Hindlimb muscle (tissue), 1 donor: ENCODE measurements at regions not wholly inside any gene's neighbourhood (a gene's known extent, or its start where the extent isn't known, plus 50 kb on each side); places are given as distances from the start of the nearest gene placed in this dataset.
"Not testable (repeated sequence)": the region's sequence is repeated elsewhere in the genome, so short reads cannot be mapped to it uniquely, and the experiment has no call there.

ENCODE experiments used
- DNase-seq: peaks from one replicate; pipeline ENCODE4 v3.0.0-alpha.2; 2013

DNA sequence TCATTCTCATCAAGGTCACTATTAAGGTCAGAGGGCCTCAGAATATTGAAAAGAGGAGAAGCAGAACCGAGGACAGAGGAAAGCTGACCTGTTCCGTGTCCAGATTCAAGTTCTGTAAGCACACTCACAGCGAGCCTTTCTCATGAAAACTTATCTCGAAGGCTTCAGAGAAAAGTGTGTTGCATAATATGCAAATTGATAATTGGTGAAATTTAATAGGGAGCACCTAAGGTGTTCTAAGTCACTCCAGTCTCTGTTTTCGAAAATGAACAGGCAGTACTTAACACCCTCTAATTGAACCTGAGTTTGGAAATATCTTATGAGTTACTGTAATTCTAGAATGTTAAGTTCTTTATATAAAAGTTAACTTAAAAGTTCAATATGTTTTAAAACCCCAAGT, 181.2 kb upstream of the PDE10A start:
- no peak for DNase-seq

DNA sequence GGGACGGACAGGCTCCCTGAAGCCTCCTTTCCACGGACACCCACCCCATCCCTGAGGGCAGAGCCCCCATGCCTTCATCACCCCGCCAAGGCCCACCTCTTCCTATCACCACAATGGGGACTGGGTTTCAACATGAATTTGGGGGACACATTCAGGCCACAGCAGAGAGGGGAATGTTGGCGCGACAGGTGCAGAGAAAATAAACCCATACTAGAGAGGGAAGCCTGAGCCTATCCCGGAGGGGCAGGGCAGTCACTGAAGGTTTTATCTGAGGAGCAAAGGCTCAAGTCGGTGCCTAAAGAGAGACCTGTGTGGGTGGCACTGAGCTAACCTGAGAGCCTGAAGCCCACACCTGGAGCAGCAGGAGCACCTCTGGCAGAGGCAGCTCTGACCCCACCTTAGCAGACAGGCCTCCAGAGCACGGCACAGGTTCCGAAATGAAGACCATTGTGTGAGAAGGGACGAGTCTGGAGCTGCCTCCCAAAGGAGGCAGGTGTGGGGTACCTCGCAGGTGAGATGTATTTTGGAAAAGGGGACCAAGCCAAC, 180.6 kb upstream of the PDE10A start:
- DNase-seq: no peak

DNA sequence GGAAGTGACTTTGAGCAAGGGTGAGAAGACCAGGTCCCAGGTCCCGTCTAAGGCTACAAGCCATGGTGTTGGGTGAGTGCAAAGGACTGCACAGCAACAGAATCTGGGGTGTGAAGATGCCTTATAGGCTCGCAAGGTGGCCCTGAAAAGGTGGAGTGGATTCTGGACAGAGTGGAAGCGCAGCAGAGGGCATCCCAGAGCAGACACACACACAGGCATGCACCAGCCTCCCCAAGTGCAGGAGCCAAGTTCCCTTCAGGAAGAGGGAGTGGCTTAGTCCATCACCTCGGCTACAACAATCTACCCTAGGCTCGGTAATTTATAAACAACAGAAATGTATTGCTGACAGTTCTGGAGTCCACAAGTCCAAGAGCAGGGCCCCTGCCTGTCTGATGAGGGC, 180.1 kb upstream of the PDE10A start:
- no peak for DNase-seq

DNA sequence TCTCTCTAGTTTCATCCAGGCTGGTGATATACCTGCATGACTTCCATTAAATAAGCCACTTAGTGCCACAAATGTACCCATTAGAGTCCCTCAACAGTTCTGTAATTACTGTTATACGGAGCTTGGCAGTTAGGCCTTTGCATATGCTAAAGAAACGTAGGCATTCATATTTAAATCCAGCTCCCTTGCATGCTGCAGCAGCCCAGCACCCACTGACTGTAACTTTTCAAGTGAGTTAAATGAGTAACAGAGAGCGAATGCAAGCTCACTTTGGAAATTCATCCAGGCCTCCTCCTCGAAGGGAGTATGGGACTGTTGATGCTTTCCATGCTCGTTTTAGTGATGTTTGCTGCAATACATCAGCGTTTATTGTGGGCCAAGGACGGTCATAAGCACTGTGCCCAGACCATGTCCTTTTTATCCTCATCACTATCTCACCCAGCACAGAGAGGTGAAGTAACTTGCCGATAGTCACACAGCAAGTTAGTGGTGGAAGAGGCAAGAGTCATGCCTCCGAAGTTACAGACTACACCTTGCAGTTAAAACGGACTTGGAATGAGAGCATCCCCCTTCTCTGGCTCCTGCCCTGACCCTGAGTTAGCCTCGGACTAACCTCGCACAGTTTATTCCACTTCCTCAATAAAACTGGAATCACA, 179.4 kb upstream of the PDE10A start:
- no peak for DNase-seq

DNA sequence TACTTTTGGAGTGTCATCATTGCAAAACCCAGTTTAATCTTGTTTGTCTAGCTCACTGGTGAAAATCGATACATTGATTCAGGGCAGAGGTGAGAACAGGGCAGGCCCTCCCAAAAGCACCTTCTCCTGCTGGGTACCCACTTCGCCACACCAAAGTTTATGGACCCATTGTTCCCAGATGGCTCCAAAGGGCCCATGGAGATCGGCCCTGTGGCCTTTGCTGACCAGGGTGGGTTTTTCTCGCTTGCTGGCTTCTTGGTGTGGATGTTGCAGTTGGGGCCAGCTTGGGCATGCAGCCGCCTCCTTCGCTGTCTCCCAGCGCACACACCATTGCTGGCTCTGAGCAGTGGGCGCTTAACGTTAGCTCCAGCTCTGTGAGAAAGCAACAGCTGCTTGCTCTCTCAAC, 178.1 kb upstream of the PDE10A start:
- DNase-seq: no peak

DNA sequence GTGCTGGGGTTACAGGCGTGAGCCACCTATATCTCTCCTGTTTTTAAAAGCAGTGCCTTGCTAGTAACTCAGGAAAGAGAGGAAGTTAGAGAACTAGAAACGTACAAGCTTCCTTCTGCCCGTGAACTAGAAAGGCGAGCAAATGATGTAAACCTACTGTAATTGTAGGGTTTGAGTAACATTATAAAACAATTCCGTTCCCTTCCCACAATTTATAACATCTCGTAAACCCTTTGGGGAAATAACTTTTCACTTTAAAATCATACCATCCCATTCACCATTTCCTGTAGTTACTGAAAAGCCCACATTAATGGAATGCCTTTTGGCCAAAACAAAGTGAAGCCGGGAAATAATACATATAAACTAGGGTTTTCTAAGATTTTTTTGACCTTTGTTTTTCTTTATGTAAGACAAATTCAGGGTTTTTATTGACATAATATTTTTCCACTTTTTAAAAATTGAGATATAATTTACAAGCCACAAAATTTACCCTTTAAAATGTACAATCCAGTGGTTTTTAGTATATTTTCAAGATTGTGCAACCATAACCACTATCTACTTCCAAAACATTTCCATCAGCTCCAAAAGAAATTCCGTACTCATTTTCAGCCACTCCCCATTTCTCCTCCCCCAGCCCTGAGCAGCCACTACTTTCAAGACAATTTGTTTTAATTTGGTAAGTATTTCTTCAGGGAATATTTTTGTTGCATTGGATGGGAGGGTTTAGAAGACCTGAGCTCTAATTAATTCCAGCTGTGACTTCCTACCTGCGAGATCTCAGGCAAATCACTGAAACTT, 175.1 kb upstream of the PDE10A start:
- DNase-seq: no peak

DNA sequence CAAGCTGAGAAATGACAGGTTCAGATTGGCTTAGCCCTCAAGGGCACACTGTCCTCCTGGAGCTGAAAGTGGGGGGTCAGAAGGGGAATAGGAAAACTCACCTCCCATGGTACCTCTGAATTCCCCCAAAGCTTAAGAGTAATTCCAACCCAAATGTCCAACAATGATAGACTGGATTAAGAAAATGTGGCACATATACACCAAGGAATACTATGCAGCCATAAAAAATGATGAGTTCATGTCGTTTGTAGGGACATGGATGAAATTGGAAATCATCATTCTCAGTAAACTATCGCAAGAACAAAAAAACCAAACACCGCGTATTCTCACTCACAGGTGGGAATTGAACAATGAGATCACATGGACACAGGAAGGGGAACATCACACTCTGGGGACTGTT, 173.6 kb upstream of the PDE10A start:
- DNase-seq: not testable (repeated sequence)

DNA sequence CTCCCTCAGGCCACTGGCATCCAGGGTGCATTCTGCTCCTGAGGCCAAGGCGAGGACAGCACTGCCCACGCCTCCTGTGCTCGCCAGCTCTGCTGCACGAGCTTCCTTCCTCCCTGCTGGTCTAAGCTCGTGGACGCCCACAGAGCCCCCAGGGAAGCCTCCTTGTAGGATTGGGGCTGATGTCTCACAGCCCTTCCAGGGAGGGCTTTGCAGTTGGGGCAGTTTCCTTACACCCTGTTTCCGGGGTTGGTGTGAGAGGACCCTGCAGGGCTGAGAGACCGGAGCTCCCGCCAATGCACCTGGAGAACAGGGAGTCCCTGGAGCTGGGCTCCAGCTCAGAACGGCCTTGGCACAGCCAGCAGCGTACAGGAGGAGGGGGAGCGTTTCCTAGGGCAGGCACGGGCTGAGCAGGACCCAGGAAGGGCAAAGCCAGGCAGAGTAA, 172.4 kb upstream of the PDE10A start:
- DNase-seq: no peak

DNA sequence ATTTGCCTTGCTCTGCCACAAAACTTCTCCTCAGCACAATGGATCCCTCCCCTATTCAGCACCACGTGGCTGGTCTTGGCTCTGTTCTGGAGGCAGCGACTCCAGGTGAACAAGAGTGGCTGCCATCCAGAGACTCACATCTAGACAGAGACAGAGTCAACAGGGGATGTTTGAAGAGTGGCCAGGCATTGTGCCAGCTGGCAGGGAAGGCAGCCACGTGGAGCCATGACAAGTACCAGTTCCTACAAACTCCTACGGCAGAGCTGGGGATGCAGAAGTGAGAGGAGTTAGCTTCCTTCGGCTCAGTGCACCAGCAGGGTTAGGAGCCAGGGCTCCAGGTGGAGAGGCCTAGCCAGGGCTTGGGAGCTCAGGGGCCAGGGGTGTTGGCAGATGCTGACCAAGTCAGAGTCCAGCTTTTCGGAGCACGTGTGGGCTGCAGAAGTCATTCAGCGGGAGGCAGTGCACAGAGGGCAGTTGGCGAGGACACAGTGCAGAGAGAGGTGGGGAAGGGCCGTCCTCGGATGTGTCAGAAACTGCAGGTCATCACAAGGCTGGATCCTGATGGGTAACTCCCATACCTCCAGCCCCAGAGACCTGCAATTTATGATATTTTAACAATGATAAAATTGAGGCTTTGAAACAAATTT, 171.7 kb upstream of the PDE10A start:
- no peak for DNase-seq

DNA sequence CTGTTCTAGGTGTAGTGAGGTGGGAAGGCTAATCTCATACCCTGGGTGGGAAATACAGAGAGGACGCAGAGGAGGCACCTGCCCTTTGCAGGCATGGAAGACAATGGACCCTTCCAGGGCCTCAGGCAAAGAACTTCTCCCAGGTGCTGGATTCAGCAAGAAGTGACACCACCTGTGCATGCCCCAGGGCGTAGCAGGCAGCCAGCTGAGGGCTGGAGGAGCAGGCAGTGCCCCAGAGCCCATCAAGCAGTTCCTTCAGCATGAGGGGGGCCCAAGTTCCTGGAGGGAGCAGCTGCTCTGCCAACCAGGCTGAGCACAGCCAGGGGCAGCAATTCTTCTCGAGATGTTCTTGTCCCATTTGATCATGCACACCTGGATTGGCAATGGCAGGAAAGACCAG, 170.3 kb upstream of the PDE10A start:
- no peak for DNase-seq

DNA sequence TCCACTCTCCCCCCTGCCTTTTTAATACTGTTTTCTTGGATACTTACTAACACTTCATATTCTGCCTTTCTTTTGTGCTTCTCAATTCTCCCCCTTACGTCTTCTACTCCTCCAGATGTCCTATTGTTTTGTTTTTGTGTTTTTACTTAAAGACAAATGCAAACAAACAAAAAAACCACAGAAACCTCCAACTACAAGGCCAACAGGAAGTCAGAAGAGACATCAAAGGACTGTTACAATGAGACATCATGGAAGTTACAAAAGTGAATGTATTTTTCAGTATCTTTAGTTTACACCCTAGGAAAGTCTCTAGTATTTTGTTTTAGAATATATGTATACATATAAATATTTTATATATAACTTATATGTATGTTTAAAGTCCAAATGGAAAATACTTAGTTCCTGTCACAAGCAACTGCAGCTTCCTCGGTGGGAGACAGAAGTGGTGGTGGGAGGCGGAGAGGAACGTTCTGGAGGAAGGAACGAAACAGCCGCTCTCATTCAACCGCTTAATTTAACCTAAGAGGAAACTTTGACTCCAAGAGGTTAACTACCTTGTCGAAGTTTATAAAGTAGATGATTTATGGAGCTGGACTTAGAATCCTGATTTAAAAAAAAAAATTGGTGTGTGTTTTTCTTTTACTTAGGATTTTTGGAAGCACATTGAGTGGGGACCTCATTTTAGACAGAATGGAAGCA, 168.9 kb upstream of the PDE10A start:
- DNase-seq: no peak

DNA sequence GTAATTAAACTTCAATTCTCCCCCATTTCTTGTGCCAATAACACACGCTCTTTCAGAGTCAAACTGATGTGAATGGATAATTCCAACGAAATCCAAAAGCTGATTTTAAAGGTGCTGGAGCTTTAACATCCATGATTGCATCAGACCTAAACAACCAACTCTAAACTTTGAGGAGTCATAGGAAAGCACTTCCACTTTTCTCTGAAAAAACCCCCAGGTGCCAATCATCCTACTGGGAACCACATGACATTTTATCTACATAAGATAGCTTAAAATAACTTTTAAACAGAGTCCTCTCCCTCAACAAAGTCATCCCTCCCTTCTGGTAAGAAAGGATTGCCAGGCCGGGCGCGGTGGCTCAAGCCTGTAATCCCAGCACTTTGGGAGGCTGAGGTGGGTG, 167.7 kb upstream of the PDE10A start:
- DNase-seq: no peak

DNA sequence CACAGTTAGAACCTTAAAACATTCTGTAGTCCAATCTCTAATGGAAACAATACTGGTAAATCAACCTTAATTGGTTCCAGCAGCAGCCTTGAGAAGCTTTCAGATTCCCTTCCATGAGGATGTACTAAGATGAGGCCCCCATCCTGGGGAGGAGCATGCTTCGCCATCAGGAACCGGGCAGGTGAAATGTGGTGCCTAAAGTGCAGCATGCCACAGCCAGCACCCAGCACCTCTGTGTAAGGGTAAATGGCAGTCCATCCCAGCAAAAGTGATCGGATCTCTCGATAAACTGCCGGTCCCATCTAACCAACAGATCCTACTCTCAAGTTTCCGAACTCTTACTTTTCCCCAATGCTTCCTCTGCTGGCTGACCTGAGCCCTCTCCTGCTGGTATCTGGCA, 166.3 kb upstream of the PDE10A start:
- no peak for DNase-seq

DNA sequence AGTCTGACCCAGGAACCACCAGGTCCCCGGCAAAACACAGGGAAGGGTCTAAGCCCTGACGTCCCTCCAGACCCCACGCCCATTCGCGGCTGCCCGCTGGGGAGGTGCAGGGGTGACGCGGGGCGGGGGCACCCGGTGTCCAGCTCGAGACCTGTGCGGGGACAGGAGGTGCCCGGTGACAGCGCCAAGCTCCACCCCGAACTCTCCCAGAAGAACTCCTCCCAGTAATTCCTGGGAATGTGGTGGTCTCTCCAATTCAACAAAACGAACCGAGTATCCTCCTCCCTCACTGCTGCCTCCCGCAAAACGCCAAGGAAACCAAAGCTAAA, 164.1 kb upstream of the PDE10A start:
- DNase-seq: no peak

DNA sequence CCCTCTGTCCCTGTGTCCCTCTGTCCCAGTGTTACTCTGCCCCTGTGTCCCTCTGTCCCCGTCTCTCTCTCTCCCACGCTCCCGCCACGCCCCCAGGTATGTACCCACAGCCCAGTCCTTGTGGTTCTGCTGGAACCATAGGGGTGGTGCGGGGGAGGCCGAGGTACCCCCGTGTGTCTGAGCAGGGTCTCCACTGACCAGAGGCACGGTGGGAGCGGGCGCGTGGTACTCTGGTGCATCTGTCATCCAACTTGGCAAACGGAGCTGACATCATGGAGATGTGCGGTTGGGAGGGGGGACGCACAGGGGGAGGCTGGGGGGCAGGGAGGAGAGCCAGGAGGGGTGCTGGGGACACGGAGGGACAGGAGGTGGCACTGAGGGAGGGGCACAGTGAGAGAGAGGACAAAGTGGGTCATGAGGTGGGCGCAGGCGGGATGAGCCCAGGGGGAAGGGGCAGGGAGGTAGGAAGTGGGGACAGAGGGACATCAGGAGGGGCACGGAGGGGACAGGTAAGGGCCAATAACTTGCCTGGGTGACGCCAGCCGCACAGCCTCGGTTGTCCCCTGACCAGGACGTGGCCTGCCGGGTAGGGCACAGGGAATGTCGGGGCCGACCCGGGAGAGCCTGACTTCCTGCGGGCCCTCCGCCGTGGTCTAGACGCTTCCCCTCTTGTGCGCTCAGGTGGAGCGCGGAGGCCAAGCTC, 163.6 kb upstream of the PDE10A start:
- no peak for DNase-seq

DNA sequence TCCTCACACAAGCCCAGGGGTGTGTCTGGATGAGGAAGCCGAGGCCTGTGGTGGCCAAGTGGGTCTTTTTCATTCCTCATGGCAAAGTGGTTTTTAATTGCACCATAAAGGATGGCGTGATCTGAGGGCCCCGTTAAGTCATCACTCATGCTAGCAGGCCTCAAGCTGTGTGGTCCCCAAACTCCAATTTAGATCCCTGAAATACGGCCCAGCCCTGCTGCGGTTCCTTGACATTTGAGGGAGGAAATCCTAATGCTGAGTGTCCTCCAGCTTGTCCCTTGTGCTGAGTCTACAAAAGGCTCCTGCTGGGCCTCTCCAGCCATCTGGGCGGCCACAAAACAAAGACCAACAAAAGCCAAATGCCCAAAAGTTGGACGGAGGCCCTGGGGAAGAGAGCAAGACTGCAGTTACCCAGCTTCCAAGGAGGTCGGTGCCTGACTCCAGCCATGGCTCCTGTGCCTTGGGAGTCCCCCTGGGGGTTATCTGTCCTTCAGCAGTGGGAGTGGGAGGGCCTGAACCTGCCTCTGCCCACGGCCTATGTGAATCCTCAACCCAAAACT, 162.3 kb upstream of the PDE10A start:
- no peak for DNase-seq

DNA sequence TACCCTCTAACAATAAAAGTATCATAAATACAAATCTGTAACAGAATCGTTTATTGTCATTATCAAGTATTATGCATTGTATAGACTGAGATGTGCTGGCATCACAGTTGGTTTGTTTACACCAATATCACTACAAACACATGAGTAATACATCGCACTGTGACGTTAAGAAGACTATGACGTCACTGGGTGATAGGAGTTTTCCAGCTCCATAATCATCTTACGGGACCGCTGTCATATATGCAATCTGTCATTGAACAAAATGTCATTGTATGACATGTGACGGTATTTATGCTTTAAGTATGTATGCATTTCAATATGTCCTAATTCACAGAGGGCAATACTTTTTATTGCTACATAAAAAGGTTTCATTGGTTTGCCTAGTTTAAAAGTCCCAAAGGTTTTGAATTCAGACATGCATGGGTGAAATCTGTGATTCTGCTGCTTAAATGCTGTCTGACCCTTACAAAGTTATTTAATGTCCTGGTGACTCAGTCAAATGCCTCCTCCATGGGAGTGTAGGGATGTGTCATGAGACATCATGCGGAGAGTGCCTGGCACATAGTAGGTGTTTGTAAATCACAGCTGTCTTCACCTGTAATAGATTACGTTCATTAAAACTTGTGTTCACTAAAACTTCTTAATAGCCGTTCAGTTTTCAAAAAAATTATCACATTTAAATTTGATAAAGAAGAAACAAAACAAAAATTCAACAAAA, 160.7 kb upstream of the PDE10A start:
- DNase-seq: no peak

DNA sequence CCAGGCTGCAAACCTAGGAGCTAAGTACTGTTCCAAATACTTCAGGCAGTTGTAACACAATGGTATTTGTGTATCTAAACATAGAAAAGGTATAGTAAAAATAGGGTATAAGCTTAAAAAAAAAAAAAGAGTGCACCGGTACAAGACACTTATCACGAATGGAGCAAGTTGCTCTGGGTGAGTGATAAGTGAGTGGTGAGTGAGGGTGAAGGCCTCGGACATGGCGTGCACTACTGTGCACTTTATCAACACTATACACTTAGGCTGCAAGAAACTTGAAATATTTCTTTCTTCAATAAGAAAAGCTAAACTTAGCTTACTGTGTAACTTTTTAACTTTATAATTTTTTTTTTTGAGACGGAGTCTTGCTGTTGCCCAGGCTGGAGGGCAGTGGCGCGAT, 159.5 kb upstream of the PDE10A start:
- no peak for DNase-seq

DNA sequence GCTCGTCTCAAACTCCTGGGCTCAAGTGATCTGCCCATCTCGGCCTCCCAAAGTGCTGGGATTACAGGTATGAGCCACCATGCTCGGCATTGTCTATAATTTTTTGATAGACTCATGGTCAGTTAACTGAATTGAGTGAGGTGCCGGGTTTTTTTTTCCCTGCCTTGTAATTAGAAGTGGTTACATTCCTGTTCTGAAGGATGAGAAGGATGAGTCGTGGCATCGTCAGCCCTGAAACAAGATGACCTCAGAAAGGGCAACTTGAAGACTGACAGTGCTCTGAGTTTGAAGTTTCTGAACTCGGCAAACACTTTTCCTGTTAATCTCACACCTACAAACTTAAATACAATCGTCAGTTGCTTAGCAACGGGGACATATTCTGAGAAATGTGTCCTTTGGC, 158.7 kb upstream of the PDE10A start:
- no peak for DNase-seq

DNA sequence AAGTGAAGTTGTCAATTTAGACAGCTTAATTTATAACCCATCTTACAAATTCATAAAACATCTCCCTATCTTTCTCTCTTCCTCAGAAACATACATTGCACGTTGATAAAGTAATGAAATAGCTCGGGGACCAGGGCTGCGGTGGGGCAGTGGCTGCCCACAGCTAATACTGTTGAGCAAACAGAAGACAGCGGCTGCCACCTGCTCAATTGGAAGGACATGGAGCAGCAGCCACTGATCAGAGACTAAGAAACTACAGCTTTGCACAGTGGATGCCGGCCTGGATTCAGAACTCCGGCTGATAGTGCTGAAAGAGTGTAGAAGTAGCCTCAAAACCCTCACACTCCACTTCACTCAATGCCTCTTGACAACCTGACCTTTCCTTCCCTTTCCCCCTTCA, 157.9 kb upstream of the PDE10A start:
- DNase-seq: no peak

DNA sequence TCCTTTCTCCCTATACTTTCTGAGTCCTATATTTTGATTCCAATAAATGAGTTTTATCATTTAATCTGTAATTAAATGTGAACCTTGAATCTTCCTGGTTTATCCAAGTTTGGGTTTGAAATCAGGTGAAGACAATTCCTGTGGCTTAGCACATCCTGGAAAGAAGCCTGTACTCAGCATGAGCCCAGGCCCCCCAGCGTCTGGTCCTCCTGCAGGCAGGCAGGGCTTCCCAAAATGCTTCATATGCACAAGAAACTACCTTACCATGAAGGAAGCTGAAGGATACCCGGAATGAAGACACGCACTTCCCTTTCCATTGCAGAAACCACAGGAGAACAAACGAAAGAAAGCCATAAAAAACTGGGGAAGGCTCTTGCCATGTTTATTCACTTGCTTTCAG, 157.4 kb upstream of the PDE10A start:
- DNase-seq: no peak

DNA sequence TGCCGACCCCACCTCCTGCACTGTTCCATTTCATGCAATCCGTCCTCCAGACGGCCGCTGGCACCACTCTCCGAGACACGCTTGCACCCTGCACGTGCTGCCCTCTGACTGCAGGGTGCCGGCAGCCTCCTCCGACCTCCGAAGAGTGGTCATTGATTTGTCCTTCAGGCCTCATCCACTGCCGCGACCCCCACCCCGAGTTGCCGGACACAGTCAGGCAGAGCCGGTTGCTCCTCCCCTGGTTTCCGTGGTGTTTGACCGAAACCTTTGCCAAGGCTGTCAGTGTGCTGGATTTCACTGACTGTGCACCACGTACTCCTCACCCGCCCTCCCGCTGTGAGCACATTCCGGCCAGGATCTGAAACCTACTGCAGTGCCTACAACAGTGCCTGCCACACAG, 156.4 kb upstream of the PDE10A start:
- DNase-seq: no peak
